H1 (cell line): ENCODE measurements at regions not wholly inside any gene's neighbourhood (a gene's known extent, or its start where the extent isn't known, plus 50 kb on each side); places are given as distances from the start of the nearest gene placed in this dataset.

ENCODE experiments used
- CTCF ChIA-PET: fragments of 300-600 bp; sonication (Branson Sonifier 250); formaldehyde crosslinking; loops from one replicate; lab custom pipeline; 2021; ENCODE audit not compliant: partially characterized antibody; lab: Charles Lee
- POLR2A ChIA-PET: fragments of 300-600 bp; sonication (Branson Sonifier 250); formaldehyde crosslinking; loops from one replicate; lab custom pipeline; 2021; ENCODE audit warnings: inconsistent platforms; ENCODE audit not compliant: partially characterized antibody; lab: Charles Lee
- DNase-seq, 2 experiments: peaks; one replicate each; pipeline versions ENCODE4 v3.0.0 to v3.0.0-alpha.2; 2010 to 2022; ENCODE audit warnings: low spot score in 2 of 2, low read depth in 1 of 2, mixed read lengths in 1 of 2
- FAIRE-seq: peaks from 2 replicates; lab custom pipeline; 2011; peaks lifted over from hg19 to GRCh38; lab: Jason Lieb, UNC
- H2AFZ ChIP-seq: 2 replicates; pipeline ENCODE4 v1.8.1; 2012; ENCODE audit warnings: low read length, inconsistent platforms
- H2AK5ac ChIP-seq: 2 replicates; pipeline ENCODE4 v1.6.1; 2013; ENCODE audit warnings: low read depth, low read length
- H2BK120ac ChIP-seq: replicated peaks from 2 replicates; pipeline ENCODE3; 2013; ENCODE audit warnings: low read depth, low read length, inconsistent platforms
- H2BK12ac ChIP-seq: 2 replicates; pipeline ENCODE4 v1.6.1; 2013; ENCODE audit warnings: low read depth, low read length
- H2BK15ac ChIP-seq: 2 replicates; pipeline ENCODE4 v1.6.1; 2013; ENCODE audit warnings: low read length
- H2BK20ac ChIP-seq: 2 replicates; pipeline ENCODE4 v1.6.1; 2013; ENCODE audit warnings: low read length
- H2BK5ac ChIP-seq: 2 replicates; pipeline ENCODE4 v1.6.1; 2013; ENCODE audit warnings: low read depth, low read length
- H3K14ac ChIP-seq: 2 replicates; pipeline ENCODE4 v1.6.1; 2013; ENCODE audit warnings: inconsistent platforms; ENCODE audit not compliant: insufficient read length
- H3K18ac ChIP-seq: 2 replicates; pipeline ENCODE4 v1.6.1; 2013; ENCODE audit warnings: low read length; ENCODE audit errors: extremely low read depth
- H3K23ac ChIP-seq: 2 replicates; pipeline ENCODE4 v1.6.1; 2013; ENCODE audit warnings: inconsistent platforms; ENCODE audit not compliant: insufficient read length
- H3K23me2 ChIP-seq: 2 replicates; pipeline ENCODE4 v1.6.1; 2013; ENCODE audit warnings: low read depth, low read length
- H3K27ac ChIP-seq: 2 replicates; pipeline ENCODE4 v1.6.1; 2011; ENCODE audit warnings: low read depth, low read length, inconsistent platforms
- H3K27me3 ChIP-seq, 4 experiments: replicated peaks in 1 of 4; 1 replicate in 1 of 4; 2 replicates in 3 of 4; pipeline versions ENCODE4 v1.6.1 to v1.8.1; 2011 to 2013; ENCODE audit warnings: low read length in 3 of 4, mild to moderate bottlenecking in 3 of 4, inconsistent platforms in 2 of 4, mixed read lengths in 2 of 4, moderate library complexity in 1 of 4; ENCODE audit not compliant: control insufficient read depth in 3 of 4, insufficient read depth in 3 of 4; ENCODE audit errors: extremely low read depth in 1 of 4
- H3K36me3 ChIP-seq, 4 experiments: 2 replicates each; pipeline versions ENCODE4 v1.6.1 to v1.8.1; 2011 to 2013; ENCODE audit warnings: mild to moderate bottlenecking in 4 of 4, low read length in 3 of 4, moderate library complexity in 2 of 4, control low read depth in 1 of 4, inconsistent platforms in 1 of 4; ENCODE audit not compliant: insufficient read depth in 4 of 4, control insufficient read depth in 2 of 4
- H3K4ac ChIP-seq: replicated peaks from 2 replicates; pipeline ENCODE3; 2013; ENCODE audit warnings: low read length, low read depth, mixed read lengths, inconsistent platforms; ENCODE audit not compliant: insufficient read length
- H3K4me1 ChIP-seq, 4 experiments: replicated peaks in 1 of 4; 1 replicate in 1 of 4; 2 replicates in 3 of 4; pipeline versions ENCODE4 v1.6.1 to v1.8.1; 2011 to 2013; ENCODE audit warnings: low read length in 3 of 4, inconsistent platforms in 2 of 4, mixed read lengths in 1 of 4; ENCODE audit not compliant: insufficient read depth in 4 of 4, control insufficient read depth in 3 of 4
- H3K4me2 ChIP-seq, 2 experiments: 2 replicates each; pipeline versions ENCODE4 v1.6.1 to v1.8.1; 2011 to 2013; ENCODE audit warnings: low read depth in 2 of 2, low read length in 2 of 2, control low read depth in 1 of 2, inconsistent platforms in 1 of 2, mild to moderate bottlenecking in 1 of 2; ENCODE audit not compliant: insufficient read depth in 1 of 2
- H3K4me3 ChIP-seq, 4 experiments: fragments of 200-600, 300-600 bp in 1 of 4; sonication (generic), shearing (Covaris generic), sonication (Bioruptor Twin) in 1 of 4; 2 replicates each; pipeline versions ENCODE4 v1.5.1 to v1.8.1; 2011 to 2016; ENCODE audit warnings: low read length in 4 of 4, low read depth in 3 of 4, control low read depth in 2 of 4, inconsistent platforms in 2 of 4, mild to moderate bottlenecking in 2 of 4, mixed read lengths in 1 of 4, moderate library complexity in 1 of 4; ENCODE audit not compliant: insufficient read depth in 2 of 4; ENCODE audit errors: extremely low read depth in 1 of 4
- H3K56ac ChIP-seq: replicated peaks from 2 replicates; pipeline ENCODE3; 2013; ENCODE audit warnings: low read depth, mild to moderate bottlenecking, mixed read lengths, low read length, inconsistent platforms; ENCODE audit not compliant: insufficient read length
- H3K79me1 ChIP-seq: 2 replicates; pipeline ENCODE4 v1.6.1; 2013; ENCODE audit warnings: low read depth, low read length, control low read depth
- H3K79me2 ChIP-seq, 2 experiments: 2 replicates each; pipeline versions ENCODE4 v1.6.1 to v1.8.1; 2012 to 2013; ENCODE audit warnings: low read length in 2 of 2, mild to moderate bottlenecking in 2 of 2, inconsistent platforms in 1 of 2; ENCODE audit not compliant: insufficient read depth in 2 of 2, control insufficient read depth in 1 of 2
- H3K9ac ChIP-seq, 4 experiments: replicated peaks in 1 of 4; 1 replicate in 1 of 4; 2 replicates in 3 of 4; pipeline versions ENCODE4 v1.6.1 to v1.8.1; 2011 to 2013; ENCODE audit warnings: low read depth in 3 of 4, low read length in 3 of 4, control low read depth in 2 of 4, mild to moderate bottlenecking in 2 of 4, moderate library complexity in 2 of 4, inconsistent platforms in 1 of 4; ENCODE audit errors: extremely low read depth in 1 of 4
- H3K9me3 ChIP-seq, 2 experiments: 2 replicates each; pipeline versions ENCODE4 v1.6.1 to v1.8.1; 2012 to 2013; ENCODE audit warnings: mild to moderate bottlenecking in 2 of 2, moderate library complexity in 2 of 2, control low read depth in 1 of 2, inconsistent platforms in 1 of 2, low read depth in 1 of 2, low read length in 1 of 2, mixed read lengths in 1 of 2; ENCODE audit not compliant: insufficient read depth in 2 of 2
- H4K20me1 ChIP-seq, 2 experiments: replicated peaks in 1 of 2; 2 replicates each; pipeline versions ENCODE3 to v1.8.1; 2011 to 2013; ENCODE audit warnings: inconsistent platforms in 2 of 2, low read length in 2 of 2, mild to moderate bottlenecking in 1 of 2; ENCODE audit not compliant: insufficient read depth in 2 of 2, control insufficient read depth in 1 of 2
- H4K5ac ChIP-seq: 2 replicates; pipeline ENCODE4 v1.6.1; 2013; ENCODE audit warnings: low read length, low read depth, mixed read lengths, inconsistent platforms; ENCODE audit not compliant: insufficient read length
- H4K8ac ChIP-seq: 2 replicates; pipeline ENCODE4 v1.8.0; 2013; ENCODE audit warnings: mild to moderate bottlenecking, moderate library complexity, low read length, inconsistent platforms; ENCODE audit not compliant: insufficient read depth; ENCODE audit errors: extremely low read depth
- H4K91ac ChIP-seq: replicated peaks from 2 replicates; pipeline ENCODE3; 2013; ENCODE audit warnings: low read length, mixed read lengths, inconsistent platforms; ENCODE audit not compliant: insufficient read length
- CBX5 ChIP-seq: fragments of 300-800, 300-1000 bp; sonication (generic); IDR thresholded peaks from 2 replicates; pipeline ENCODE4 v1.7.1; 2016; ENCODE audit warnings: antibody characterized with exemption, low read length, low read depth
- CREB1 ChIP-seq: IDR thresholded peaks from 2 replicates; pipeline ENCODE4 v1.6.1; 2012; ENCODE audit warnings: inconsistent platforms
- CTCF ChIP-seq, 3 experiments: IDR thresholded peaks; 1 replicate in 2 of 3; 2 replicates in 1 of 3; pipeline versions ENCODE4 v1.5.1 to v1.6.1; 2011; ENCODE audit warnings: low read length in 3 of 3, mild to moderate bottlenecking in 3 of 3, inconsistent platforms in 2 of 3, low read depth in 1 of 3, moderate library complexity in 1 of 3; ENCODE audit not compliant: insufficient read depth in 1 of 3; ENCODE audit errors: control extremely low read depth in 1 of 3
- JUN ChIP-seq: IDR thresholded peaks from 2 replicates; pipeline ENCODE4 v1.6.1; 2011; ENCODE audit warnings: low read depth, mild to moderate bottlenecking, improper control_type of control experiment, low read length
- RAD21 ChIP-seq, 2 experiments: IDR thresholded peaks in 1 of 2; conservative IDR thresholded peaks in 1 of 2; 2 replicates each; pipeline ENCODE4 v1.6.1; 2011; ENCODE audit warnings: low read depth in 2 of 2, low read length in 2 of 2, improper control_type of control experiment in 1 of 2, inconsistent platforms in 1 of 2, mild to moderate bottlenecking in 1 of 2, moderate library complexity in 1 of 2
- RNF2 ChIP-seq: fragments of 200-900, 300-1000 bp; sonication (generic); IDR thresholded peaks from 2 replicates; pipeline ENCODE4 v1.7.1; 2016; ENCODE audit warnings: borderline replicate concordance, low read depth, mild to moderate bottlenecking, antibody characterized with exemption, low read length; ENCODE audit not compliant: poor library complexity, severe bottlenecking; ENCODE audit errors: missing control alignments
- SP4 ChIP-seq: IDR thresholded peaks from 2 replicates; pipeline ENCODE4 v1.6.1; 2012; ENCODE audit warnings: low read length, inconsistent platforms
- TEAD4 ChIP-seq: IDR thresholded peaks from 2 replicates; pipeline ENCODE4 v1.6.1; 2012; ENCODE audit warnings: low read depth, low read length, inconsistent platforms, mixed read lengths
- WGBS, 2 experiments: shearing (Covaris generic) in 1 of 2; methylation state at CpG; one replicate each; pipeline versions ENCODE4 v1.1.6 to v1.1.7; 2013 to 2015; ENCODE audit warnings: low lambda C conversion rate in 2 of 2, mixed read lengths in 2 of 2, inconsistent platforms in 1 of 2, low coverage in 1 of 2, missing lambda C conversion rate in 1 of 2; ENCODE audit not compliant: insufficient replicate concordance in 2 of 2, insufficient coverage in 1 of 2, insufficient read length in 1 of 2; ENCODE audit errors: extremely low coverage in 1 of 2, missing lambda C conversion rate in 1 of 2; 5-methylcytosine and 5-hydroxymethylcytosine counted together

GRCh38 chrX:69387567-69388487 is 116.3 kb upstream of the NALF2 start:
- no peak overlapping the region for H3K14ac ChIP-seq
- H3K4me2 ChIP-seq, result no peak overlapping the region
- no peak overlapping the region for H3K27ac ChIP-seq
- H3K4me3 ChIP-seq, result no peak overlapping the region
- no peak overlapping the region; the same call in 1 of the 2 replicates for H2BK20ac ChIP-seq
- no peaks in the 10 kb centered on the region for H3K36me3 ChIP-seq
- peaks cover 0 to 6% (median 2%) of the 10 kb centered on the region in 4 experiments; a peak in 2 of 7 replicates for H3K4me1 ChIP-seq
- H2BK120ac ChIP-seq, result no peak overlapping the region
- H2AK5ac ChIP-seq, result no peak overlapping the region
- H4K91ac ChIP-seq, result no peak overlapping the region
- no peak overlapping the region for H3K4ac ChIP-seq
- H2BK5ac ChIP-seq, result no peak overlapping the region
- H4K8ac ChIP-seq, result no peak overlapping the region
- H3K23me2 ChIP-seq, result no peaks in the 10 kb centered on the region
- no peak overlapping the region for H3K23ac ChIP-seq
- POLR2A ChIA-PET, result interaction anchor here (0.7 to 1.3 kb wide), 3 partner anchors 9 to 580 kb away, joined by 3 read pairs; no protein-coding TSS in a partner anchor
- H3K9ac ChIP-seq, result no peak overlapping the region
- no peaks in the 10 kb centered on the region for H3K9me3 ChIP-seq
- CTCF ChIA-PET, result interaction anchor here (0.6 to 4.3 kb wide), 52 partner anchors 8 to 579 kb away, joined by 3 to 26 read pairs (median 4); partner anchors contain the start of gene EFNB1
- no peaks in the 10 kb centered on the region for H4K20me1 ChIP-seq
- H3K79me2 ChIP-seq, result no peaks in the 10 kb centered on the region
- H3K79me1 ChIP-seq, result no peaks in the 10 kb centered on the region
- H3K56ac ChIP-seq, result no peak overlapping the region
- H2BK12ac ChIP-seq, result no peak overlapping the region
- H3K18ac ChIP-seq, result no peak overlapping the region
- H3K27me3 ChIP-seq, result peaks cover 0 to 2% (median 1%) of the 10 kb centered on the region in 4 experiments; a peak in 1 of 7 replicates
- FAIRE-seq, result peak; percentile 84
- WGBS, 2 experiments, result 26% methylated on average over 10 of the region's 13 CpGs; no CpG with 5 or more reads in 1 of the 2 experiments
- peak; percentile 57 to 80 for DNase-seq
- H4K5ac ChIP-seq, result no peak overlapping the region
- H2BK15ac ChIP-seq, result no peak overlapping the region
- no peak overlapping the region for H2AFZ ChIP-seq
- TF ChIP-seq CTCF (IDR thresholded peaks at IDR 0.05; ENCODE audit: control extremely low read depth in 1 of 3, insufficient read depth in 1 of 3, low read depth in 1 of 3, low read length in 3 of 3) (peak; percentile 69 to 84 (median 80)), JUN (no peak), CREB1 (0 out of 2 replicates have a peak, but pooled peaks have one; percentile 15), TEAD4 (0 out of 2 replicates have a peak, but pooled peaks have one; percentile 21), CBX5 (no peak), RAD21 (IDR thresholded peaks at IDR 0.05 in 1 of 2, conservative IDR thresholded peaks at IDR 0.05 in 1 of 2; ENCODE audit: low read depth in 2 of 2, low read length in 2 of 2) (peak; percentile 88 to 90), RNF2 (no peak), SP4 (no peak)
